OCI-LY1 (cell line): ENCODE measurements at regions not wholly inside any gene's neighbourhood (a gene's known extent, or its start where the extent isn't known, plus 50 kb on each side); places are given as distances from the start of the nearest gene placed in this dataset.

Experiments used
- H2AFZ ChIP-seq: fragments of 200-600 bp; sonication (generic), shearing (Covaris generic); 2 replicates; pipeline ENCODE4 v1.6.0; 2014; ENCODE audit warnings: antibody characterized with exemption, mild to moderate bottlenecking, low read length
- H3F3A ChIP-seq: fragments of 200-600 bp; sonication (generic), shearing (Covaris generic); 2 replicates; pipeline ENCODE4 v1.6.0; 2014; ENCODE audit warnings: mild to moderate bottlenecking, antibody characterized with exemption, low read length, moderate library complexity; ENCODE audit not compliant: insufficient read depth
- H3K27ac ChIP-seq: fragments of 200-600 bp; sonication (generic); 2 replicates; pipeline ENCODE4 v1.5.1; 2014; ENCODE audit warnings: low read length, mixed run types, mild to moderate bottlenecking, low read depth; ENCODE audit not compliant: poor library complexity, severe bottlenecking
- H3K27me3 ChIP-seq: fragments of 200-600 bp; sonication (generic); 2 replicates; pipeline ENCODE4 v1.6.0; 2014; ENCODE audit warnings: antibody characterized with exemption, mild to moderate bottlenecking, low read length, moderate library complexity; ENCODE audit not compliant: insufficient read depth
- H3K36me3 ChIP-seq: fragments of 200-600 bp; sonication (generic); 2 replicates; pipeline ENCODE4 v1.6.1; 2014; ENCODE audit warnings: mild to moderate bottlenecking, antibody characterized with exemption, low read length, moderate library complexity, mixed read lengths; ENCODE audit not compliant: insufficient read depth
- H3K4me1 ChIP-seq: fragments of 200-600 bp; sonication (generic); 2 replicates; pipeline ENCODE4 v1.5.1; 2014; ENCODE audit warnings: mild to moderate bottlenecking, low read length, moderate library complexity; ENCODE audit not compliant: insufficient read depth, severe bottlenecking
- H3K4me2 ChIP-seq: fragments of 200-600 bp; sonication (generic), shearing (Covaris generic); 2 replicates; pipeline ENCODE4 v1.6.1; 2014; ENCODE audit warnings: low read length
- H3K4me3 ChIP-seq: fragments of 200-600 bp; sonication (generic); 2 replicates; pipeline ENCODE4 v1.5.1; 2014; ENCODE audit warnings: low read length, low read depth, mild to moderate bottlenecking, mixed read lengths; ENCODE audit not compliant: poor library complexity, severe bottlenecking
- H3K79me2 ChIP-seq: fragments of 200-600 bp; shearing (Covaris generic); 2 replicates; pipeline ENCODE4 v1.6.1; 2016; ENCODE audit warnings: mixed run types, low read length, mixed read lengths; ENCODE audit not compliant: insufficient read depth
- H3K9ac ChIP-seq: fragments of 200-600 bp; sonication (generic), shearing (Covaris generic); 2 replicates; pipeline ENCODE4 v1.6.1; 2014; ENCODE audit warnings: mild to moderate bottlenecking, low read length, mixed read lengths
- H3K9me2 ChIP-seq: fragments of 200-600 bp; sonication (generic), shearing (Covaris generic); 2 replicates; pipeline ENCODE4 v1.6.1; 2014; ENCODE audit warnings: low read depth, mild to moderate bottlenecking, low read length, mixed read lengths
- H3K9me3 ChIP-seq: fragments of 200-600 bp; shearing (Covaris generic); 2 replicates; pipeline ENCODE4 v1.6.1; 2014; ENCODE audit warnings: low read length, mixed read lengths
- H4K20me1 ChIP-seq: fragments of 200-600 bp; sonication (generic), shearing (Covaris generic); 2 replicates; pipeline ENCODE4 v1.6.0; 2016; ENCODE audit warnings: mild to moderate bottlenecking, low read length; ENCODE audit not compliant: insufficient read depth
- CTCF ChIP-seq: fragments of 200-600 bp; sonication (generic), shearing (Covaris generic); IDR thresholded peaks from 2 replicates; pipeline ENCODE4 v1.5.1; 2017; ENCODE audit warnings: mild to moderate bottlenecking, antibody characterized with exemption, low read length, moderate library complexity, mixed read lengths
- EZH2 ChIP-seq: fragments of 200-600 bp; sonication (generic), shearing (Covaris generic); IDR thresholded peaks from 2 replicates; pipeline ENCODE4 v1.8.0; 2017; ENCODE audit warnings: borderline replicate concordance, mixed run types, mild to moderate bottlenecking, antibody characterized with exemption, low read length, moderate library complexity, mixed read lengths

- Histone ChIP-seq H2AFZ (no peak overlapping the region), H3K9ac (no peak overlapping the region), H3K9me2 (no peaks in the 10 kb centered on the region), H3K4me2 (no peak overlapping the region), H3K9me3 (no peaks in the 10 kb centered on the region), H3K4me1 (no peaks in the 10 kb centered on the region), H3K27me3 (no peaks in the 10 kb centered on the region), H3K36me3 (no peaks in the 10 kb centered on the region), H4K20me1 (no peaks in the 10 kb centered on the region), H3K4me3 (no peak overlapping the region), H3K79me2 (no peaks in the 10 kb centered on the region), H3F3A (no peaks in the 10 kb centered on the region), H3K27ac (no peak overlapping the region)
- no peak for TF ChIP-seq CTCF
- no peak for TF ChIP-seq EZH2
These were observed 410.7 kb upstream of the GOT2 start for GRCh38 chr16:59144841-59145240.

GRCh38 chr16:59144326-59144725 lies 410.2 kb upstream of the GOT2 start:
- H3K9me3 ChIP-seq = no peaks in the 10 kb centered on the region
- H4K20me1 ChIP-seq = no peaks in the 10 kb centered on the region
- no peaks in the 10 kb centered on the region for H3K27me3 ChIP-seq
- H3K36me3 ChIP-seq = no peaks in the 10 kb centered on the region
- no peak overlapping the region for H2AFZ ChIP-seq
- no peaks in the 10 kb centered on the region for H3K9me2 ChIP-seq
- H3K79me2 ChIP-seq = no peaks in the 10 kb centered on the region
- H3K9ac ChIP-seq = no peak overlapping the region
- H3K4me1 ChIP-seq = no peaks in the 10 kb centered on the region
- H3K4me2 ChIP-seq = no peak overlapping the region
- no peaks in the 10 kb centered on the region for H3F3A ChIP-seq
- no peak overlapping the region for H3K27ac ChIP-seq
- TF ChIP-seq EZH2 (no peak), CTCF (no peak)
- H3K4me3 ChIP-seq = no peak overlapping the region

GRCh38 chr16:59126486-59126885 lies 392.4 kb upstream of the GOT2 start:
- H3K4me2 ChIP-seq = no peak overlapping the region
- no peaks in the 10 kb centered on the region for H3K36me3 ChIP-seq
- H3K27me3 ChIP-seq = no peaks in the 10 kb centered on the region

More at GRCh38 chr16:59126486-59126885, 392.4 kb upstream of the GOT2 start:
- no peaks in the 10 kb centered on the region for H4K20me1 ChIP-seq
- no peaks in the 10 kb centered on the region for H3F3A ChIP-seq
- no peak overlapping the region for H2AFZ ChIP-seq
- H3K9me2 ChIP-seq = no peaks in the 10 kb centered on the region
- no peak overlapping the region for H3K4me3 ChIP-seq
- H3K9ac ChIP-seq = no peak overlapping the region
- no peak overlapping the region for H3K27ac ChIP-seq
- H3K4me1 ChIP-seq = no peaks in the 10 kb centered on the region
- no peaks in the 10 kb centered on the region for H3K79me2 ChIP-seq
- no peaks in the 10 kb centered on the region for H3K9me3 ChIP-seq
- TF ChIP-seq CTCF (no peak), EZH2 (no peak)
